GM03348 (cell line): ENCODE measurements at regions not wholly inside any gene's neighbourhood (a gene's known extent, or its start where the extent isn't known, plus 50 kb on each side); places are given as distances from the start of the nearest gene placed in this dataset.

Experiments used
- DNase-seq: peaks from one replicate; pipeline ENCODE4 v3.0.0; 2012; ENCODE audit warnings: low spot score

- no peak for DNase-seq
Measured at GRCh38 chr4:56240554-56241174, 146.6 kb downstream of the AASDH start.

- DNase-seq = no peak
Measured at GRCh38 chr4:56238251-56238650, 149.0 kb downstream of the AASDH start.

GRCh38 chr4:56235725-56236124 is 151.6 kb downstream of the AASDH start:
- no peak for DNase-seq

GRCh38 chr4:56235011-56235410 is 152.3 kb downstream of the AASDH start:
- no peak for DNase-seq

GRCh38 chr4:56234098-56234497 is 153.2 kb downstream of the AASDH start:
- no peak for DNase-seq

- DNase-seq = no peak
Measured at GRCh38 chr4:56231410-56231809, 155.9 kb downstream of the AASDH start.

- no peak for DNase-seq
Measured at GRCh38 chr4:56229947-56230346, 157.3 kb downstream of the AASDH start.

GRCh38 chr4:56227301-56227835 is 159.9 kb downstream of the AASDH start:
- DNase-seq = no peak

GRCh38 chr4:56226579-56226978 is 160.7 kb downstream of the AASDH start:
- no peak for DNase-seq

GRCh38 chr4:56224641-56225040 is 162.7 kb downstream of the AASDH start:
- DNase-seq = no peak

- no peak for DNase-seq
Measured at GRCh38 chr4:56222514-56222913, 164.8 kb downstream of the AASDH start.

- no peak for DNase-seq
Measured at GRCh38 chr4:56220261-56220660, 167.0 kb downstream of the AASDH start.

- DNase-seq = no peak
Measured at GRCh38 chr4:56219447-56219846, 167.8 kb downstream of the AASDH start.

GRCh38 chr4:56218230-56218895 is 168.9 kb downstream of the AASDH start:
- DNase-seq = no peak

GRCh38 chr4:56217343-56217890 is 169.9 kb downstream of the AASDH start:
- DNase-seq = no peak

- peak; percentile 39 for DNase-seq
Measured at GRCh38 chr4:56215901-56216300, 171.4 kb downstream of the AASDH start.

GRCh38 chr4:56215141-56215783 is 172.0 kb downstream of the AASDH start:
- no peak for DNase-seq

GRCh38 chr4:56213543-56213942 is 173.7 kb downstream of the AASDH start:
- DNase-seq = no peak

- no peak for DNase-seq
Measured at GRCh38 chr4:56212774-56213173, 174.5 kb downstream of the AASDH start.

- DNase-seq = no peak
Measured at GRCh38 chr4:56211202-56211601, 176.1 kb downstream of the AASDH start.

- no peak for DNase-seq
Measured at GRCh38 chr4:56210397-56210796, 176.9 kb downstream of the AASDH start.

- DNase-seq = no peak
Measured at GRCh38 chr4:56209767-56210166, 177.5 kb downstream of the AASDH start.

- no peak for DNase-seq
Measured at GRCh38 chr4:56208103-56208502, 179.2 kb downstream of the AASDH start.
